Body of pancreas (tissue), 4 donors: ENCODE measurements at regions not wholly inside any gene's neighbourhood (a gene's known extent, or its start where the extent isn't known, plus 50 kb on each side); places are given as distances from the start of the nearest gene placed in this dataset.

Experiments
- ATAC-seq: fragments of 150-250 bp; one replicate; pipeline ENCODE4 v1.9.1; 2016
- DNase-seq, 4 donors: peaks; one replicate each; pipeline ENCODE4 v3.0.0-alpha.2; 2019
- H3K27ac ChIP-seq, 4 donors: fragments of 200-600 bp; sonication (generic); 1 replicate in 3 of 4; 2 replicates in 1 of 4; pipeline versions ENCODE4 v1.5.1 to v1.6.1; 2016 to 2019; ENCODE audit warnings: mild to moderate bottlenecking in 1 of 4, mixed read lengths in 1 of 4, moderate library complexity in 1 of 4
- H3K27me3 ChIP-seq, 2 donors: fragments of 200-600 bp; sonication (generic); one replicate each; pipeline ENCODE4 v1.6.0; 2016; ENCODE audit warnings: mild to moderate bottlenecking in 1 of 2
- H3K36me3 ChIP-seq, 2 donors: fragments of 200-600 bp; sonication (generic); replicated peaks in 1 of 2; 2 replicates each; pipeline ENCODE4 v1.5.1; 2016; ENCODE audit warnings: low read depth in 2 of 2; ENCODE audit not compliant: insufficient read depth in 1 of 2
- H3K4me1 ChIP-seq: fragments of 200-600 bp; sonication (generic); one replicate; pipeline ENCODE4 v1.6.0; 2016
- H3K4me3 ChIP-seq, 2 donors: fragments of 200-600 bp; sonication (generic); 1 replicate in 1 of 2; 2 replicates in 1 of 2; pipeline ENCODE4 v1.5.1; 2016 to 2019
- H3K9me3 ChIP-seq, 3 donors: fragments of 200-600 bp; sonication (generic); 1 replicate in 2 of 3; 2 replicates in 1 of 3; pipeline ENCODE4 v1.5.1; 2016
- POLR2A ChIP-seq, 3 donors: fragments of 450-650 bp; IDR thresholded peaks; one replicate each; pipeline ENCODE4 v1.6.1; 2016; ENCODE audit warnings: antibody characterized with exemption in 3 of 3, mild to moderate bottlenecking in 2 of 3
- WGBS, 2 donors: methylation state at CpG; one replicate each; pipeline ENCODE4 v1.1.5; 2017; 5-methylcytosine and 5-hydroxymethylcytosine counted together
- intact Hi-C: fragments of 100-400 bp; cut with DNase I; formaldehyde crosslinking; loops from one replicate; pipeline ENCODE4 v1.15.1; 2023
- TF ChIP-seq, protein P1 (sequence below), 7 experiments: fragments of 450-650 bp in 4 of 7; fragments of 200-600 bp in 3 of 7; sonication (generic) in 3 of 7; IDR thresholded peaks; one replicate each; pipeline ENCODE4 v1.5.1; 2016 to 2019; ENCODE audit warnings: antibody characterized with exemption in 7 of 7

DNA sequence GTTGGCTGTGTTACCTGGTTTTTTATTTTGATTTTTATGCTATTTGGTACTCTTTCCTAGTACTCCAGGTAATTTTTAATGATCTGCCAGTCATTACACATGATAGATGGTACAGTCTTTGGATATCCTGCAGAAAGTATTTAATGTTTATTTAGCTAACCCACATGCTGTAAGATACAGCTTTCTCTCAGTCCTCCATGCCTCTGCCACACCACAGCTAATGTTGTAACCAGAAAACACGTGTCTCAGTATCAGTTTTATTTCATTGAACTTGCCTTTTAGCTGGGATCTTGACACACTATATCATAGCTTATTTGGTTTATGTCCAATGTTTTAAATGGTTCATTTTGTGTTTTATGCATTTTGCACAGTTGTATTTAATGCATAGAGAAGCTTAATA is 1648.4 kb downstream of the KCNT2 start:
- H3K27ac ChIP-seq: no peak overlapping the region
- no peak overlapping the region for H3K4me3 ChIP-seq
- ATAC-seq (no peak), DNase-seq (no peak)
- WGBS, 2 donors: 17 to 25% methylated on average over 1 of the region's 1 CpG
- no peaks in the 10 kb centered on the region for H3K36me3 ChIP-seq
- intact Hi-C loops: no loop called here
- no peak for TF ChIP-seq POLR2A (IDR thresholded peaks at IDR 0.05)
- TF ChIP-seq, protein P1, sequence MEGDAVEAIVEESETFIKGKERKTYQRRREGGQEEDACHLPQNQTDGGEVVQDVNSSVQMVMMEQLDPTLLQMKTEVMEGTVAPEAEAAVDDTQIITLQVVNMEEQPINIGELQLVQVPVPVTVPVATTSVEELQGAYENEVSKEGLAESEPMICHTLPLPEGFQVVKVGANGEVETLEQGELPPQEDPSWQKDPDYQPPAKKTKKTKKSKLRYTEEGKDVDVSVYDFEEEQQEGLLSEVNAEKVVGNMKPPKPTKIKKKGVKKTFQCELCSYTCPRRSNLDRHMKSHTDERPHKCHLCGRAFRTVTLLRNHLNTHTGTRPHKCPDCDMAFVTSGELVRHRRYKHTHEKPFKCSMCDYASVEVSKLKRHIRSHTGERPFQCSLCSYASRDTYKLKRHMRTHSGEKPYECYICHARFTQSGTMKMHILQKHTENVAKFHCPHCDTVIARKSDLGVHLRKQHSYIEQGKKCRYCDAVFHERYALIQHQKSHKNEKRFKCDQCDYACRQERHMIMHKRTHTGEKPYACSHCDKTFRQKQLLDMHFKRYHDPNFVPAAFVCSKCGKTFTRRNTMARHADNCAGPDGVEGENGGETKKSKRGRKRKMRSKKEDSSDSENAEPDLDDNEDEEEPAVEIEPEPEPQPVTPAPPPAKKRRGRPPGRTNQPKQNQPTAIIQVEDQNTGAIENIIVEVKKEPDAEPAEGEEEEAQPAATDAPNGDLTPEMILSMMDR (IDR thresholded peaks at IDR 0.05): no peak
- no peaks in the 10 kb centered on the region for H3K9me3 ChIP-seq
- H3K27me3 ChIP-seq: no peaks in the 10 kb centered on the region
- H3K4me1 ChIP-seq: no peaks in the 10 kb centered on the region

DNA sequence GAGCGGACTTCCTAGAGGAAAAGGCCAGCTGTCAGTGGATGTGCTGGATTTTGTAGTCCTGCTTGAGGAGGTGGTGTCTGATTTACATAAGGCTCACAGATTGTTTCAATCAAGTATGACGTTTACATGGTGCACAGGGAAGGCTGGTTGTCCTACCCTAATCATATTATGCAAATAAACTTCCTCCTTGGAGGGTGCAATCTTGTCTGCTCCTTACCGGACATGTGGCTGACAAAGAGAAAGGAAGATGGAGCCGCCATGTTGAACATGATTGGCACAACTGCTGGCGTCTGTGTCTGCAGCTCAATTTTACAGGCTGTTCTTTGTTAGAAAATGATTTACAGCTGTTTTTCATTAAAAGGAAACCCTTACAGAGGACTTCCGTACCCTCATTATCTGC is 1656.1 kb downstream of the KCNT2 start:
- H3K4me3 ChIP-seq: no peak overlapping the region
- intact Hi-C loops: no loop called here
- H3K27me3 ChIP-seq: no peaks in the 10 kb centered on the region
- TF ChIP-seq, protein P1 (IDR thresholded peaks at IDR 0.05): no peak
- TF ChIP-seq POLR2A (IDR thresholded peaks at IDR 0.05): no peak
- no peak for ATAC-seq
- no peaks in the 10 kb centered on the region for H3K36me3 ChIP-seq
- no peaks in the 10 kb centered on the region for H3K9me3 ChIP-seq
- 51 to 59% methylated on average over 6 of the region's 6 CpGs for WGBS, 2 donors
- no peaks in the 10 kb centered on the region for H3K4me1 ChIP-seq
- no peak for DNase-seq
- H3K27ac ChIP-seq: no peak overlapping the region

DNA sequence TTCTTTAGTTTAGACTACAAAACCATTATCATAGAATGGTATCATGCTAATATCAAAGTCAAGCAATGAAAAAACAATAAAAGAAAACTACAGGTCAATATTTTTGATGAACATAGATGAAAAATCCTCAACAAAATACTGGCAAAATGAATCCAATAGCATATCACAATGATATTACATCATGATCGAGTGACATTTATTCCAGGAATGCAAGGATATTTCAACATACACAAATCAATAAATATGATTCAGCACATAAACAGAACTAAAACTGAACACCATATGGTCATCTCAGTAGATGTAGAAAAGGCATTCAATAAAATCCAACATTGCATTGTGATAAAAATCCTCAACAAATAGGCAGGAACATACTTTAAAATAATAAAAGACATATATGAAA is 1657.7 kb downstream of the KCNT2 start:
- WGBS, 2 donors: 38 to 49% methylated on average over 1 of the region's 1 CpG
- ATAC-seq (no peak), DNase-seq (no peak)
- Histone ChIP-seq H3K9me3 (no peaks in the 10 kb centered on the region), H3K36me3 (no peaks in the 10 kb centered on the region), H3K27ac (no peak overlapping the region), H3K4me3 (no peak overlapping the region), H3K4me1 (no peaks in the 10 kb centered on the region), H3K27me3 (no peaks in the 10 kb centered on the region)
- TF ChIP-seq POLR2A (IDR thresholded peaks at IDR 0.05): no peak
- intact Hi-C loops: no loop called here

DNA sequence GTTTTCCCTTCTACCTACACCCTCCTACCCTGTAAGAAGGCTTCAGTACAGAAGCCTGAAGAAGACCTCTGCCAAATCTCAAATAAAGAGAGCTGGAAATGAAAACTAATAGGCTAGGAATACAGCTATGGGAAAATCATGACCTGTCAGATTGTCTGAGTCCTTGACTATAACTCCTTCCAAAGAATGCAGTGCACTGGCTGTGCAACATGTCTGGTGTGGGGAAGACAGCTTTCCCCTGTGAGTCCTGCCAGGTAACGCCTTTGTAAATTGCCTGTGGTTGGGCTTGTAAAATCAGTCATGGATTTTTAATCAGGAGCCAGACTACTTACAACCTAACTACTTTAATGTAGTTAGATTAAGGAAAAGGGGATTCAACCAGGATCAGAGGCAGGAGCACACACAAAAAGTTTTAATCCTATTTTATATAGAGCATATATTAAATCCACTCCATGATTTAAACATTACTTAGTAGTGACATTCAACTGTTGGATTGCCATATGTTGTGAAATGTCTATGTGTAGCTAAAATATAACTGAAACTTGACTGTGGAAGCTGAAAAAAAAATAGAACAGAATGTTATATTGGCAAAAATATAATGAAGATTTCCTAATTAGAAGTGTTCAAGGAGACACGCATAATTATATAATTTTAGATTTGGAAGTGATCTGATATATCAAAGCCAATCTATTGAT is 1667.8 kb downstream of the KCNT2 start:
- no peak for ATAC-seq
- 45 to 52% methylated on average over 2 of the region's 2 CpGs for WGBS, 2 donors

DNA sequence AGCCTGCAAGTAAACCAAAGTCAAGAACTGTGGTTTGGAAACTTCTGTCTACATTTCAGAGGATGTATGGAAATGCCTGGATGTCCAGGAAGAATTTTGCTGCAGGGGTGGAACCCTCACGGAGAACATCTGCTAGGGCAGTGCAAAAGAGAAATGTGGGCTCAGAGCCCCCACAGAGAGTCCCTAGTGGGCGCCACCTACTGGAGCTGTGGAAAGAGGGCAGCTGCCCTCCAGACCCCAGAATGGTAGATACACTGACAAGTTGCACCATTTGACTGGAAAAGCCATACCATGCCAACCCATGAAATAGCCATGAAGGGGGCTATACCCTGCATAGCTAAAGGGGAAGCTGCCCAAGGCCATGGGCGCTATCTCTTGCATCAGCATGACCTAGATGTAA is 1672.4 kb downstream of the KCNT2 start:
- intact Hi-C loops: no loop called here
- Histone ChIP-seq H3K9me3 (no peaks in the 10 kb centered on the region), H3K4me1 (no peaks in the 10 kb centered on the region), H3K27ac (no peak overlapping the region), H3K27me3 (no peaks in the 10 kb centered on the region), H3K4me3 (no peak overlapping the region), H3K36me3 (no peaks in the 10 kb centered on the region)
- 47 to 55% methylated on average over 3 of the region's 3 CpGs for WGBS, 2 donors
- TF ChIP-seq, protein P1 (IDR thresholded peaks at IDR 0.05): no peak
- TF ChIP-seq POLR2A (IDR thresholded peaks at IDR 0.05): no peak
- ATAC-seq (no peak), DNase-seq (no peak)

More for the DNA sequence above, 1667.8 kb downstream of the KCNT2 start:
- DNase-seq: no peak
- H3K36me3 ChIP-seq: no peaks in the 10 kb centered on the region
- no peaks in the 10 kb centered on the region for H3K4me1 ChIP-seq
- intact Hi-C loops: no loop called here
- TF ChIP-seq, protein P1 (IDR thresholded peaks at IDR 0.05): no peak
- TF ChIP-seq POLR2A (IDR thresholded peaks at IDR 0.05): no peak
- no peaks in the 10 kb centered on the region for H3K27me3 ChIP-seq
- H3K27ac ChIP-seq: no peak overlapping the region
- H3K9me3 ChIP-seq: no peaks in the 10 kb centered on the region
- H3K4me3 ChIP-seq: no peak overlapping the region
